Trophoblast cell (in vitro differentiated cells and primary cell): ENCODE measurements at regions not wholly inside any gene's neighbourhood (a gene's known extent, or its start where the extent isn't known, plus 50 kb on each side); places are given as distances from the start of the nearest gene placed in this dataset.

ENCODE experiments used
- DNase-seq, 2 donors: peaks; one replicate each; pipeline ENCODE4 v3.0.0-alpha.2; 2016
- H2AFZ ChIP-seq: 2 replicates; pipeline ENCODE4 v1.6.1; 2013; ENCODE audit warnings: low read length, moderate library complexity, mild to moderate bottlenecking; ENCODE audit not compliant: insufficient read depth, poor library complexity
- H2AK5ac ChIP-seq: 2 replicates; pipeline ENCODE4 v1.6.1; 2013; ENCODE audit warnings: mild to moderate bottlenecking, low read length
- H2BK120ac ChIP-seq: 2 replicates; pipeline ENCODE4 v1.6.1; 2013; ENCODE audit warnings: low read length, mild to moderate bottlenecking, moderate library complexity; ENCODE audit not compliant: insufficient read depth, poor library complexity
- H2BK12ac ChIP-seq: 2 replicates; pipeline ENCODE4 v1.6.1; 2013; ENCODE audit warnings: mild to moderate bottlenecking, low read length, moderate library complexity
- H2BK5ac ChIP-seq: 2 replicates; pipeline ENCODE4 v1.6.1; 2013; ENCODE audit warnings: low read length, low read depth, moderate library complexity, mild to moderate bottlenecking; ENCODE audit not compliant: poor library complexity
- H3K14ac ChIP-seq: 2 replicates; pipeline ENCODE4 v1.6.1; 2013; ENCODE audit warnings: mild to moderate bottlenecking, low read length
- H3K18ac ChIP-seq: 2 replicates; pipeline ENCODE4 v1.6.1; 2013; ENCODE audit warnings: mild to moderate bottlenecking, low read length
- H3K23ac ChIP-seq: 2 replicates; pipeline ENCODE4 v1.6.1; 2013; ENCODE audit warnings: low read length
- H3K27ac ChIP-seq: 2 replicates; pipeline ENCODE4 v1.5.1; 2013; ENCODE audit warnings: low read depth, mild to moderate bottlenecking, inconsistent platforms, low read length, moderate library complexity
- H3K27me3 ChIP-seq: 2 replicates; pipeline ENCODE4 v1.6.1; 2013; ENCODE audit warnings: inconsistent platforms, mild to moderate bottlenecking, low read length, moderate library complexity; ENCODE audit not compliant: insufficient read depth
- H3K36me3 ChIP-seq, 2 experiments: 1 replicate in 1 of 2; 2 replicates in 1 of 2; pipeline ENCODE4 v1.6.1; 2013; ENCODE audit warnings: low read length in 2 of 2, mild to moderate bottlenecking in 2 of 2, moderate library complexity in 1 of 2; ENCODE audit not compliant: insufficient read depth in 2 of 2, control insufficient read depth in 1 of 2
- H3K4ac ChIP-seq: 2 replicates; pipeline ENCODE4 v1.6.1; 2013; ENCODE audit warnings: low read depth, mild to moderate bottlenecking, low read length, moderate library complexity
- H3K4me1 ChIP-seq, 2 experiments: 1 replicate in 1 of 2; 2 replicates in 1 of 2; pipeline ENCODE4 v1.6.1; 2013; ENCODE audit warnings: low read length in 2 of 2, mild to moderate bottlenecking in 2 of 2, moderate library complexity in 1 of 2; ENCODE audit not compliant: insufficient read depth in 2 of 2, control insufficient read depth in 1 of 2
- H3K4me2 ChIP-seq: 2 replicates; pipeline ENCODE4 v1.6.1; 2013; ENCODE audit warnings: inconsistent platforms, mild to moderate bottlenecking, low read length, moderate library complexity
- H3K4me3 ChIP-seq: 2 replicates; pipeline ENCODE4 v1.5.1; 2013; ENCODE audit warnings: mild to moderate bottlenecking, low read depth, low read length, inconsistent platforms
- H3K79me1 ChIP-seq: one replicate; pipeline ENCODE4 v1.6.1; 2013; ENCODE audit warnings: low read length
- H3K79me2 ChIP-seq: 2 replicates; pipeline ENCODE4 v1.6.1; 2013; ENCODE audit warnings: low read length, mild to moderate bottlenecking; ENCODE audit not compliant: control insufficient read depth, insufficient read depth, poor library complexity
- H3K9ac ChIP-seq: 2 replicates; pipeline ENCODE4 v1.6.1; 2013; ENCODE audit warnings: mild to moderate bottlenecking, low read length
- H3K9me3 ChIP-seq: 2 replicates; pipeline ENCODE4 v1.6.1; 2013; ENCODE audit warnings: low read depth, mild to moderate bottlenecking, control low read depth, inconsistent platforms, low read length; ENCODE audit not compliant: insufficient read depth
- H4K12ac ChIP-seq: 2 replicates; pipeline ENCODE4 v1.6.1; 2013; ENCODE audit warnings: low read depth, mild to moderate bottlenecking, low read length, moderate library complexity
- H4K8ac ChIP-seq: 2 replicates; pipeline ENCODE4 v1.6.1; 2013; ENCODE audit warnings: low read depth, mild to moderate bottlenecking, low read length, moderate library complexity
- H4K91ac ChIP-seq: one replicate; pipeline ENCODE4 v1.6.1; 2013; ENCODE audit warnings: low read depth, mild to moderate bottlenecking, low read length, moderate library complexity
- WGBS: extraction: QIAGEN DNeasy Blood & Tissue Kit; methylation state at CpG from one replicate; pipeline ENCODE4 v1.1.7; 2013; ENCODE audit warnings: missing lambda C conversion rate; ENCODE audit not compliant: insufficient read length, insufficient coverage; ENCODE audit errors: extremely low coverage; 5-methylcytosine and 5-hydroxymethylcytosine counted together

- Histone ChIP-seq H3K4me3 (no peak overlapping the region), H3K9ac (no peak overlapping the region), H4K91ac (no peak overlapping the region), H3K4ac (no peak overlapping the region), H2BK12ac (no peak overlapping the region), H3K79me1 (no peaks in the 10 kb centered on the region), H2BK120ac (no peak overlapping the region), H3K36me3 (no peaks in the 10 kb centered on the region), H4K12ac (no peak overlapping the region), H2AFZ (no peak overlapping the region), H3K4me1 (no peaks in the 10 kb centered on the region), H2AK5ac (no peak overlapping the region), H4K8ac (no peak overlapping the region), H3K4me2 (no peak overlapping the region), H3K79me2 (no peaks in the 10 kb centered on the region), H3K14ac (no peak overlapping the region), H3K23ac (no peak overlapping the region), H2BK5ac (no peak overlapping the region), H3K27ac (no peak overlapping the region), H3K18ac (no peak overlapping the region), H3K27me3 (no peaks in the 10 kb centered on the region), H3K9me3 (no peaks in the 10 kb centered on the region)
- WGBS: no CpG with 5 or more reads among the region's 1 CpG
- no peak for DNase-seq
These were observed 222.2 kb downstream of the IDS start for GRCh38 chrX:149282909-149283308.

- no peaks in the 10 kb centered on the region for H3K27me3 ChIP-seq
- no peak for DNase-seq
- no peaks in the 10 kb centered on the region for H3K36me3 ChIP-seq
- no peak overlapping the region for H2BK5ac ChIP-seq
- H3K4me3 ChIP-seq: no peak overlapping the region
- no peak overlapping the region for H2BK12ac ChIP-seq
- no peak overlapping the region for H2AK5ac ChIP-seq
- H3K18ac ChIP-seq: no peak overlapping the region
- no peak overlapping the region for H4K12ac ChIP-seq
- H3K4me1 ChIP-seq: no peaks in the 10 kb centered on the region
- no peak overlapping the region for H3K9ac ChIP-seq
- H3K23ac ChIP-seq: no peak overlapping the region
- H3K4ac ChIP-seq: no peak overlapping the region
- no peak overlapping the region for H3K4me2 ChIP-seq
- H3K27ac ChIP-seq: no peak overlapping the region
- no peaks in the 10 kb centered on the region for H3K9me3 ChIP-seq
- H3K79me1 ChIP-seq: no peaks in the 10 kb centered on the region
- no peaks in the 10 kb centered on the region for H3K79me2 ChIP-seq
- H3K14ac ChIP-seq: no peak overlapping the region
- no peak overlapping the region for H2AFZ ChIP-seq
- no peak overlapping the region for H4K91ac ChIP-seq
- H2BK120ac ChIP-seq: no peak overlapping the region
- H4K8ac ChIP-seq: no peak overlapping the region
These were observed 225.1 kb downstream of the IDS start for GRCh38 chrX:149280011-149280410.

GRCh38 chrX:149275836-149276235 is 229.3 kb downstream of the IDS start:
- Histone ChIP-seq H3K18ac (no peak overlapping the region), H3K36me3 (no peaks in the 10 kb centered on the region), H3K23ac (no peak overlapping the region), H2AK5ac (no peak overlapping the region), H3K79me1 (no peaks in the 10 kb centered on the region), H2AFZ (no peak overlapping the region), H3K4me2 (no peak overlapping the region), H3K27ac (no peak overlapping the region), H4K8ac (no peak overlapping the region), H2BK12ac (no peak overlapping the region), H3K79me2 (no peaks in the 10 kb centered on the region), H2BK120ac (no peak overlapping the region), H4K12ac (no peak overlapping the region), H3K4me1 (no peaks in the 10 kb centered on the region), H3K14ac (no peak overlapping the region), H3K9ac (no peak overlapping the region), H3K9me3 (no peaks in the 10 kb centered on the region), H3K4me3 (no peak overlapping the region), H2BK5ac (no peak overlapping the region), H3K27me3 (no peaks in the 10 kb centered on the region), H3K4ac (no peak overlapping the region), H4K91ac (no peak overlapping the region)
- DNase-seq: peak in 1 of 2 donors; percentile 6
- no CpG with 5 or more reads among the region's 2 CpGs for WGBS

DNA sequence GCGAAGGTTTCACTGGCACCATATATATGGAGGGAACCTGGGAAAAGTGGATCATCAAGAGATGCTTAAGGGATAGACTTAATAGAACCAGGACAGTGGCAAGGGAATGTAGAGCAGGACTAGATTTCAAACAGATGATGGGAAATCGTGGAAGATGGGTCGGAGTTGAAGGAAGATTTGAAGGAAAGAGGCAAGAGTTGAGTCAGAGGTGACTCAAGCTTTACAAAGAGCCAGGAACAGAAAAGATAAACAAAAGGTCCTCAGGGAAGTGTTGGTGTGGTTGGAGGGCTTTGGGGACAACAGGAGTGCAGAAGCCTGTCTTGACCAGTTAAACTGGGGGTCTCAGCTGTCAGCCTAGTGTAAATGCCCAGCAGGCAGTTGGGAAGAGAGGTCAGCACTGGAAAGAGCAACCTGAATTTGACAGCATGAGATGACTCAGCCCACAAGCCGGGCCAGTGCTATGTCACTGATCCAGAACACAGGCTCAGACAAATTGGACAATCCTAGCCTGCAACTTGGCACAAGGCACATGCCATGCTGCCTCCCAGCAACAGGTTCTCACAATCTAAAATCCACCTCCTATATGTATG is 230.5 kb downstream of the IDS start:
- Histone ChIP-seq H2BK120ac (no peak overlapping the region), H4K8ac (no peak overlapping the region), H4K91ac (no peak overlapping the region), H3K9ac (no peak overlapping the region), H3K4ac (no peak overlapping the region), H3K27ac (no peak overlapping the region), H3K18ac (no peak overlapping the region), H3K79me2 (no peaks in the 10 kb centered on the region), H3K36me3 (no peaks in the 10 kb centered on the region), H2BK12ac (no peak overlapping the region), H2BK5ac (no peak overlapping the region), H2AFZ (no peak overlapping the region), H4K12ac (no peak overlapping the region), H3K4me2 (no peak overlapping the region), H3K14ac (no peak overlapping the region), H3K4me3 (no peak overlapping the region), H3K23ac (no peak overlapping the region), H3K79me1 (no peaks in the 10 kb centered on the region), H3K9me3 (no peaks in the 10 kb centered on the region), H3K27me3 (no peaks in the 10 kb centered on the region), H2AK5ac (no peak overlapping the region), H3K4me1 (no peaks in the 10 kb centered on the region)
- WGBS: 100% methylated on average over 2 of the region's 4 CpGs
- no peak for DNase-seq
